ENCODE measurements at regions not wholly inside any gene's neighbourhood (a gene's known extent, or its start where the extent isn't known, plus 50 kb on each side); places are given as distances from the start of the nearest gene placed in this dataset.

GRCh38 chr6:4589295-4589694 is 186.9 kb upstream of the CDYL start:
- DNase-seq (ENCODE audit: low read depth, low spot score), result no peak

GRCh38 chr6:4588581-4588980 is 187.6 kb upstream of the CDYL start:
- no peak for DNase-seq (ENCODE audit: low read depth, low spot score)

DNA sequence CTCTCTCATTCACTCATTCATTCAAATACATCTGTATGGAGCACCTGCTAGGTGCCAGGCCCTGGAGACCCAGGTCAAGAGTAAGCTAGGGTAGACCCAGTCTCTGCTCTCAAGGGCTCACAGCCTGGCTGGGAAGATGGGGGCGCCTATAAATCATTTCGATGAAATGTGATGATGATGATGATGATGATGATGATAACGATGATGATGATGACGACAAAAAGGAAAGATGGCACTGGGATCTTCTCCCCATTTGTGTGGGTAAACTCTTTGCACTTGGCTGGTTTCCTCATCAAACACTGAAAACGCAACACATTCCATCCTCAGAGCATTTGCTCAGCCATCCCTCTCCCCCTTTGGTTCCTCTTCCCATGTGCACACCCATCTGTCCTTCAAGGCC is 188.0 kb upstream of the CDYL start:
- no peak for DNase-seq (ENCODE audit: low read depth, low spot score)

DNA sequence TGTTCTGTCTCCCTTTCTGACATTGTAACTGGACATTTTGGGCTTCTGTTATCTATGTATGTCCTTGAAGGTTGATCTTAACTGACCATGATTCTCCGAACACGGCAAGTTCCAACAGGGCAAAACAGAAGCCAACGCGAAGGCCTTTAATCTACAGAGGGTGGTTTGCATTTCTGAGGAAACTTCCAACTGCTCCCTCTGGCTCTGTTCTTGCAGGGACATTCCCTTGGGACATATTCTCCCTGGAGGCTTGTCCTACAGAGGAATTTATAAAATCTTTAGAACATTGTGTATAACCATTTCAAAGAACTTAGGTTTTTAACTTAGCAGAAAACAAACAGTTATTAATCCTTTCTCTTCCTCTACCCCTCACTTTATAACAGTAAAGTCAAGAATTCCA is 189.0 kb upstream of the CDYL start:
- no peak for DNase-seq (ENCODE audit: low read depth, low spot score)

DNA sequence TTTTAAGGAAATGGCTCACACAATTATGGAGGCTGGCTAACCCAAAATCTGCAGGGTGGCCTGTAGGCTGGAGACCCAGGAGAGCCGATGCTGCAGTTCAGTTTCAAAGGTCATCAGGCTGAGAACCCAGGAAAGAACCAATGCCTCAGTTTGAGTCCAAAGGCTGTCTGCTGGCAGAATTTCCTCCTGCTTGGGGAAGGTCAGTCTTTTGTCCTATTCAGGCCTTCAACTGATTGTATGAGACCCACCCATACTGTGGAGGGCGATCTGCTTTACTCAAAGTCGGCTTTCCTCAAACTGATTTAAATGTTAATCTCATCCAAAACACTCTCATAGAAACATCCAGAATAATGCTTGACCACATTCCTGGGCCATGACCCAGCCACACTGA is 189.7 kb upstream of the CDYL start:
- DNase-seq (ENCODE audit: low read depth, low spot score), result no peak

DNA sequence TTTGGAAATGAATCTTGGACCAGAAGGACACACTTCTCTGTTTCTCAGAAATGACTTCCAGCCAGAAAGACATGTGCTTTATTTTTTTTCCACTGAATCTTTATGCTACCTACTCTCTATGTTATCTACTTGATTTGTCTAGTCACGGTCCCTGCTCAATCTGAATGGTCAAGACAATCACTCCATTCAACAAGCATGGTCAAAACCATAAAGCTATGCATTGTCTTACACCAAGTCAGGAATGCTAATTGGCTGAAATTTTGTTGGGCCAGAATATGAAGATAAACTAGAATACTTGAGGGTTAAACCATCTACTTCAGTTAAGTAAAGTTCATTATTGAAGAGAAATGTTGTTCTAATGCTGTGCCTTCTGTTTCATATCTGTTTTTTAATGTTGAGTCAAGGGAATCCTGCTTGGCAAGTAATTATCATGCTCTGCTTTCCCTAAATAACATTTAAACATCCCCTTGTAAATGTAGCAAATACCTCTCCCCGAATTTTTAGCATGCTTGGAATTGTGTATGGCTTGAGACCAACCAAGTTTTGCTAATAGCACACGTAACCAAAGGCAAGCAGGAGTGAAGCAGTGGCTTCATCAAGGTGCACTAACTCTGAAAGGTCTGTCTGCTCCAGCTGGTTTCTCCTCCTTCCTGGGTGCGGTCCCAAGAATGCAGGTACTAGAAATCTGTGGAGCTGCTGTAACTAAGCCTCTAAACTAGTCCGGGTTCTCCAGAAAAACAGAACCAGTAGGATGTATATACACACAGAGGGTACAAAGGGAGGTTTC is 190.3 kb upstream of the CDYL start:
- DNase-seq (ENCODE audit: low read depth, low spot score), result no peak

GRCh38 chr6:4584801-4585200 is 191.4 kb upstream of the CDYL start:
- no peak for DNase-seq (ENCODE audit: low read depth, low spot score)

DNA sequence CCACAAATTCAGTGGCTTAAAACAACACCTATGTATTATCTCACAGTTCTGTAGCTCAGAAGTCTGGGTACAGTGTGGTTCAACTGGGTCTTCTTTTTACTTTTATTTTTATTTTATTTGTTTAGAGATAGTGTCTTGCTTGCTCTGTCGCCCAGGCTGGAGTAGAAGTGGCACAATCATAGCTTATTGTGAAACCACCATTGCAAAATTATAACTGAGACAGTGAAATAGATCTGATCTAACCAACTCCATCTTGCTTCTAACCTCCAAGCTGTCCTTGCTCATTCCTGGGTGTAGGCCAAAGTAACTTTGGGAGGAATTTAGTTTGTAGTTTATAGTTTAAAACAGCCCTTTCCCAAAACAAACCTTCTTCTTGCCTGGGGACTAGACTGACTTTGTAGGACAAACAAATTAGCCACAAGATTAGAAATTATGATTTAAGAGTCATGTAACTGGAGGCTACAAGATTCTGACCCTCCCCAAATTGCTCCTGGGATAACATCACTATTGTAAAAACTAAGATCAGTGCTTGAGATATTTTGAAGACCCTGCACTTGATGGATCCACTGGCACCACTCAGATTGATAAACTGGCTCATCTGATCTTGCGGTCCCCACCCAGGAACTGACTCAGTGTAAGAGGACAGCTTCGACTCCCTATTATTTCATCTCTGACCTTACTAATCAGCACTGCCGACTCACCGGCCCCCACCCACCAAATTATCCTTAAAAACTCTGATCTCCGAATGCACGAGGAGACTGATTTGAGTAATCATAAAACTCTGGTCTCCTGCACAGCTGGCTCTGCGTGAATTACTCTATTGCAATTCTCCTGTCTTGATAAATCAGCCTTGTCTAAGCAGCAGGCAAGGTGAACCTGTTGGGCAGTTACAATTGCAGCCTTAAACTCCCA is 193.4 kb upstream of the CDYL start:
- no peak for DNase-seq (ENCODE audit: low read depth, low spot score)

DNA sequence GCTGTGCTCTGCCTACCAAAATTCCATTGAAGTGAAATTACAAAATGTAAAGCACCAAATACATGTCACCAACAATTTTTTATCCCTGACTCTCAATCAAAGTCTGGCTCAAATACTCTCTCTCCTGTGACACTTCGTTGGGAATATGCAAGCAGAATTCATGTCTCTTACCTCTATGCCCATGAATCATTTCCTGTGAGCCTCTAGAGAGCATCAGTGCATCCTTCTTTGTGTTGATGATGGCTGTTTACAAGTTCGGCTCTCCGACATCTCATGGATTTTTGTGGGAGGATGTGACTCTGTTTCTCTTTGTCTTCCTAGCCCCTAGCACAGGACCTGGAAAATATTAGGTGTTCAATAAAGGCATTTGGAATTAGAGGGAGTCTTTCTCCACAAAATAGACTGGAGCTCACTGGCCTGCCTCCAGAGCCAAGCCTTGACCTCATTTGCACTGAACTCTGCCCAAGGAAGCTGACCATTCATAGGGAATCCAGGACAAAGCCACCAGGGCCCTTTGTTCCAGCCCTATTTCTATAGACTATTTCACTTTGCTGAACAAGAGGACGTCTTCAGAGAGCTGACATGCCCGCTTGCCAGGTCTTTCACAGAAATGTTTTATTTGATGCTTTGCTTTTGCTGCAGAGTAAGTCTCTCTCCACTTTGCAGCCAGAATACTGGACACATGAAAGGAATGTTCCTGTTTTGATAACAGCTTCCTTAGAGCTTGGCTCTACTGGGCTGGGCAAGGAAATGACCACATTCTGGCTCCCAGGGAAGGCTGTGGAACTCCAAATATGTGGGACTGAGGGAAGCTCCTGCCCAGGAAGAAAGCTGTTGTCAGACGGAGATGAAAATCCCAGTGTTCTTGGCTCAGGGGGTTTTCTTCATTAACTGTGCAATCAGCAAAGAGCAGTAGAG is 194.5 kb upstream of the CDYL start:
- DNase-seq (ENCODE audit: low read depth, low spot score), result no peak

- no peak for DNase-seq (ENCODE audit: low read depth, low spot score)
Observed at GRCh38 chr6:4580361-4580760, 195.8 kb upstream of the CDYL start.

DNA sequence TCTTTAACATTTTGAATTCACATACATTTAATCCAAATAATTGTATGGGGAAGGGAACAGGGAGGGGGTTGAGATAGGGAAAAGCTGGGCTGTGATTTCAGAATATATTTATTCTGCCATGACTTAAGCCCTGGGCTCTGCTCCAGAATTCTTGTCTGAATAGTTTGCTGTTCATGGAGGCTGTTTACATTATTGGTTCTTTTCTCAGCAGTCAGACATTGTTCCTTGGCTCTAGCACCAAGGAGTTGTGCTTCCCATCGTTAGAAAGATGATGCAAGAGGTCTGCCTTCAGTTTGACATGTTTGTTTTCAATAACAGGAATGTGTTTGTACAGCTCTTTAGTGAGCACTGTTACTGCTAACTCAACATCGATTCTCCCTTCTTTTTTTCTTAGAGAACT is 198.8 kb upstream of the CDYL start:
- DNase-seq (ENCODE audit: low read depth, low spot score), result no peak

- DNase-seq (ENCODE audit: low read depth, low spot score), result no peak
Observed at GRCh38 chr6:4575714-4576113, 200.5 kb upstream of the CDYL start.

GRCh38 chr6:4574007-4574406 is 202.2 kb upstream of the CDYL start:
- no peak for DNase-seq (ENCODE audit: low read depth, low spot score)

GRCh38 chr6:4571011-4571410 is 205.2 kb upstream of the CDYL start:
- no peak for DNase-seq (ENCODE audit: low read depth, low spot score)

DNA sequence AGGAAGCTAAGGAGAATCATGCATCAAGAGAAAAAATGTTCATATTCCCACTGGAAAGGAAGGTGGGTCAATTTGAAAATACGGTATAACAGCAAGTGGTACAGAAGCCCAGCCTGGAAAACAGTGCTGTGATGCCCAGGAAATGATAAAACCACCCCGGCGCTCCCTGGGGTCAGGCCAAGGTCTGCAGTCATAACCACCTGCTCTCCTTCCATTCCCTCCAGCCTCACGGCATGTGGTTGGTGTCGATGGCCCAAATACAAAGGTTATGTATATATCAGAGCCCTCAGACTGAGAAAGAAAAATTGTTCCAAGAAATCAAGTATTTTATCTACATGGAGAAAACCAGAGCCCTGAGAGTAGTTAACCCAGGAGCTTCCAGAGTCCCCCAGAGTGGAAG is 208.1 kb upstream of the CDYL start:
- DNase-seq (ENCODE audit: low read depth, low spot score), result no peak

DNA sequence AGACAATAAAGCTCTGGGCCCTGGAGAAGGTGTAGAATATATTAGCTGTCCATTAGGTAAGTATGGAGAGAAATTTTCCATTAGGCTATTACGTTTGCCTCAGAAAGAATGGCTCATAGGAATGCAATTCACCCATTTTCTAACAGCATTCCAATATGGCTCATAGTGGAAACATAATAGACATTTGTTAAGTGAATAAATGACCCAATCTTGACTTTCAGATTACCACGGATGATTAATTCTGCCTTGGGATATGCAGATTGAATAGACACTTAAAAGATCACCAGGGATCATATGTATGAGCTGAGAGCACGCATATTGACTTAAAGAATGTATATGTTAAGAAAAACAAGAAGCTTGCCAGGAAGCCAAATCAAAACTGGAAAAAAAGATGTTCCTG is 209.1 kb upstream of the CDYL start:
- DNase-seq (ENCODE audit: low read depth, low spot score), result no peak

DNA sequence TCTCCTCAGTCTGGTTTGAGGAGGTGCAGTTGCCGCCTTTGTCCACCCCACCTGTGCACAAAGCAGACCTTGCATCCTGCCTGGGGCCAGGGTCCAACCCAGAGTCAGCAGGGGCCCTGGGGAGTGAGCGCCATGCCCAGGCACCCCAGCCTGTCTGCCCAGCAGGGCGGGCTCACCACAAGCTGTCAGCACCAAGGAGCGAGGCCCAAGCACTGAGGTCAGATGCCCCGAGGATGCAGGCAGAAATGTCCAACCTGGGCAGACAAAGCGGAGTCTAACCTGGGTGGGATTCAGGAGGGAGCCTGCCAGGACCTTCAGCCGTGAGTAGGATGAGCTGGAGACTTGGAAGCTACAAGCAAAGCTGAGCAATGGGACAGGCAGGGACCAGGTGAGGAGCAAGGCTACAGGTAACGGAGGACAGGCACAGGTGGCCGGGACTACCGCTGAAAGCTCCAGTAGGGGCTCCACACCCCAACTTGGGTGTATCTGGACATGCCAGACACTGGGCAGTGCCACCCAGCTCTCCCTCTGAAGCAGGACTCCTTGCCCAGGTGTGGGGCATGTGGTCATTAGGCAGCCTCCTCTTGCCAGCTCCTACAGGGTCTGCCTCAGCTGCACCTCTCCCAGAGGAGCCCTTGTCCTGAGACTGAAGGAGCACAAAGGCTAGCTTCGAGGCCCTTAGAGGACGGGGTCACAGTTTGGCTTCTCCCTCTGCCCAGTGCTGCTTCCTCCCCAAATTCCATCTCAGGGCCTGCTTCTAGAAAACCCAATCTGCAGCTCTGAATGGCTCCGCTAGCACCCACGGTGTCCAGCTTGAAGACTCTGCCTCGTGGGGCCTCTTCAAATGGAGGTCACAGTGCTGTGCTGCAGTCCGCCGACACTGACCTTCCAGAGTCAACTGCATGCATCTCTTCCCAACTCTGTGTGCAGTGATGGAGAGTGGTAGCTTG is 210.6 kb upstream of the CDYL start:
- no peak for DNase-seq (ENCODE audit: low read depth, low spot score)

DNA sequence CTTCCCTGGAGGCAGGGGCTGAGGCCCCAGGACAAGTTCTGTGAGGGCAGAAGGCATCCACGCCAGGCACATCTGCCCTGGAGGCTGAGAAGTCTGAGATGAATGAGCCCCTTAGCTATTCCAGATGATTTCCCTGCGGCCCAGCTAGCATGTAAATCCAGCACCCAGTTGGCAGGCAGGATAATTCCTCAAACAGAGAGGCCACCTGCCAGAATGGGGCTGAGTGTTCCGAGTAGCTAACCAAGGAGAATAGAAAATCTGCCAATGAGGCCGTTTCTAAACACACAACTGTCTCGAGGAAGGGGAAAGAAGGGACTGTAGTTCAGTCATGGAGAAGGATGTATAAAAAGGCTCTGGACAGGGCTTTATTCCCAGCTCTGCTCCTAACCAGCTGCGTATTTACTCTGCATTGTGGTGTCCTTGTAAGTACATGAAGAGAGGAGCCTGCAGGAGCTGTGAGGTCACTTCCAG is 211.4 kb upstream of the CDYL start:
- DNase-seq (ENCODE audit: low read depth, low spot score), result no peak

- DNase-seq (ENCODE audit: low read depth, low spot score), result no peak
Observed at GRCh38 chr6:4563877-4564276, 212.3 kb upstream of the CDYL start.

DNA sequence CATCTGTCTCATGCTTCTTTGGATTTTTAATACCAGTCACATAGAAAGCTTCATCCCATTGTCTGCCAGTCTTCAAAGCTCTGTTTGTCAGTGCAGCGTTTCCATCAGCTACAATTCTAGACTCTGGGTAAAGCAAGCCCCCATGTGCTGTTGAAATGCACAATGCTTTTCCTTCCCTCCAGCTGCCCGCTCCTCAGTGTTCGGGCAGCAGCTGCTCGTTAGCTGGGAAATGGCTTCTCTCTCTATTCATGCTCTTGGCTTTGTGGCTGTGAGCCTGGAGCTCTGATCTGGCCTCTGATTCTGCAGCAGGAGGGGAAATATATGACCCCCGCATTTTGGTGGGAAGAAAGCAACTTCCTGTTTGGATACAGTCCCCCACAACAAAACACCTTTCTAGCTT is 213.0 kb upstream of the CDYL start:
- no peak for DNase-seq (ENCODE audit: low read depth, low spot score)
